ENCODE measurements at regions not wholly inside any gene's neighbourhood (a gene's known extent, or its start where the extent isn't known, plus 50 kb on each side); places are given as distances from the start of the nearest gene placed in this dataset.

GRCh38 chr1:82810601-82811000 is 1009.9 kb downstream of the ADGRL2 start:
- TF ChIP-seq POLR2A (IDR thresholded peaks at IDR 0.05): no peak
- TF ChIP-seq, protein P1, sequence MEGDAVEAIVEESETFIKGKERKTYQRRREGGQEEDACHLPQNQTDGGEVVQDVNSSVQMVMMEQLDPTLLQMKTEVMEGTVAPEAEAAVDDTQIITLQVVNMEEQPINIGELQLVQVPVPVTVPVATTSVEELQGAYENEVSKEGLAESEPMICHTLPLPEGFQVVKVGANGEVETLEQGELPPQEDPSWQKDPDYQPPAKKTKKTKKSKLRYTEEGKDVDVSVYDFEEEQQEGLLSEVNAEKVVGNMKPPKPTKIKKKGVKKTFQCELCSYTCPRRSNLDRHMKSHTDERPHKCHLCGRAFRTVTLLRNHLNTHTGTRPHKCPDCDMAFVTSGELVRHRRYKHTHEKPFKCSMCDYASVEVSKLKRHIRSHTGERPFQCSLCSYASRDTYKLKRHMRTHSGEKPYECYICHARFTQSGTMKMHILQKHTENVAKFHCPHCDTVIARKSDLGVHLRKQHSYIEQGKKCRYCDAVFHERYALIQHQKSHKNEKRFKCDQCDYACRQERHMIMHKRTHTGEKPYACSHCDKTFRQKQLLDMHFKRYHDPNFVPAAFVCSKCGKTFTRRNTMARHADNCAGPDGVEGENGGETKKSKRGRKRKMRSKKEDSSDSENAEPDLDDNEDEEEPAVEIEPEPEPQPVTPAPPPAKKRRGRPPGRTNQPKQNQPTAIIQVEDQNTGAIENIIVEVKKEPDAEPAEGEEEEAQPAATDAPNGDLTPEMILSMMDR (IDR thresholded peaks at IDR 0.05 in 4 of 5, conservative IDR thresholded peaks at IDR 0.05 in 1 of 5): no peak

All from gastrocnemius medialis (tissue), 4 donors.